GM19025 (cell line): ENCODE measurements at regions not wholly inside any gene's neighbourhood (a gene's known extent, or its start where the extent isn't known, plus 50 kb on each side); places are given as distances from the start of the nearest gene placed in this dataset.
"Not testable (repeated sequence)": the region's sequence is repeated elsewhere in the genome, so short reads cannot be mapped to it uniquely, and the experiment has no call there.

Experiments used
- ATAC-seq: cut with Tn5 transposase; IDR thresholded peaks from one replicate; pipeline ENCODE4 v1.9.1; 2021; ENCODE audit warnings: mild to moderate bottlenecking, low read depth, moderate library complexity; ENCODE audit not compliant: unreplicated experiment

GRCh38 chr4:32684160-32684559, 1964.0 kb downstream of the PCDH7 start:
- ATAC-seq = no peak

GRCh38 chr4:32686123-32686522, 1966.0 kb downstream of the PCDH7 start:
- no peak for ATAC-seq

- no peak for ATAC-seq
Observed at GRCh38 chr4:32689518-32689917, 1969.3 kb downstream of the PCDH7 start.

- no peak for ATAC-seq
Observed at GRCh38 chr4:32697281-32697814, 1977.2 kb downstream of the PCDH7 start.

GRCh38 chr4:32700838-32701237, 1980.7 kb downstream of the PCDH7 start:
- ATAC-seq = no peak

- ATAC-seq = no peak
Observed at GRCh38 chr4:32706893-32707292, 1986.7 kb downstream of the PCDH7 start.

- not testable (repeated sequence) for ATAC-seq
Observed at GRCh38 chr4:32716090-32716620, 1996.0 kb downstream of the PCDH7 start.

GRCh38 chr4:32735856-32736590, 2015.9 kb downstream of the PCDH7 start:
- no peak for ATAC-seq

- ATAC-seq = no peak
Observed at GRCh38 chr4:32744211-32744610, 2024.0 kb downstream of the PCDH7 start.

- ATAC-seq = no peak
Observed at GRCh38 chr4:32745351-32745750, 2025.2 kb downstream of the PCDH7 start.

GRCh38 chr4:32748061-32748460, 2027.9 kb downstream of the PCDH7 start:
- no peak for ATAC-seq

GRCh38 chr4:32748498-32748897, 2028.3 kb downstream of the PCDH7 start:
- no peak for ATAC-seq

GRCh38 chr4:32752962-32753361, 2032.8 kb downstream of the PCDH7 start:
- no peak for ATAC-seq

- ATAC-seq = no peak
Observed at GRCh38 chr4:32768664-32769389, 2048.7 kb downstream of the PCDH7 start.

GRCh38 chr4:32771491-32771890, 2051.3 kb downstream of the PCDH7 start:
- no peak for ATAC-seq

GRCh38 chr4:32775049-32775448, 2054.9 kb downstream of the PCDH7 start:
- ATAC-seq = no peak

- no peak for ATAC-seq
Observed at GRCh38 chr4:32776435-32777203, 2056.4 kb downstream of the PCDH7 start.

GRCh38 chr4:32778025-32778424, 2057.9 kb downstream of the PCDH7 start:
- no peak for ATAC-seq

- no peak for ATAC-seq
Observed at GRCh38 chr4:32778938-32779337, 2058.8 kb downstream of the PCDH7 start.

GRCh38 chr4:32789026-32789608, 2068.9 kb downstream of the PCDH7 start:
- no peak for ATAC-seq
